ENCODE measurements at regions not wholly inside any gene's neighbourhood (a gene's known extent, or its start where the extent isn't known, plus 50 kb on each side); places are given as distances from the start of the nearest gene placed in this dataset.

GRCh38 chr13:81986308-81986707, 1645.4 kb upstream of the SPRY2 start:
- TF ChIP-seq, protein P1, sequence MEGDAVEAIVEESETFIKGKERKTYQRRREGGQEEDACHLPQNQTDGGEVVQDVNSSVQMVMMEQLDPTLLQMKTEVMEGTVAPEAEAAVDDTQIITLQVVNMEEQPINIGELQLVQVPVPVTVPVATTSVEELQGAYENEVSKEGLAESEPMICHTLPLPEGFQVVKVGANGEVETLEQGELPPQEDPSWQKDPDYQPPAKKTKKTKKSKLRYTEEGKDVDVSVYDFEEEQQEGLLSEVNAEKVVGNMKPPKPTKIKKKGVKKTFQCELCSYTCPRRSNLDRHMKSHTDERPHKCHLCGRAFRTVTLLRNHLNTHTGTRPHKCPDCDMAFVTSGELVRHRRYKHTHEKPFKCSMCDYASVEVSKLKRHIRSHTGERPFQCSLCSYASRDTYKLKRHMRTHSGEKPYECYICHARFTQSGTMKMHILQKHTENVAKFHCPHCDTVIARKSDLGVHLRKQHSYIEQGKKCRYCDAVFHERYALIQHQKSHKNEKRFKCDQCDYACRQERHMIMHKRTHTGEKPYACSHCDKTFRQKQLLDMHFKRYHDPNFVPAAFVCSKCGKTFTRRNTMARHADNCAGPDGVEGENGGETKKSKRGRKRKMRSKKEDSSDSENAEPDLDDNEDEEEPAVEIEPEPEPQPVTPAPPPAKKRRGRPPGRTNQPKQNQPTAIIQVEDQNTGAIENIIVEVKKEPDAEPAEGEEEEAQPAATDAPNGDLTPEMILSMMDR (IDR thresholded peaks at IDR 0.05; ENCODE audit: insufficient read depth, low read length) = no peak
- TF ChIP-seq, protein P2, sequence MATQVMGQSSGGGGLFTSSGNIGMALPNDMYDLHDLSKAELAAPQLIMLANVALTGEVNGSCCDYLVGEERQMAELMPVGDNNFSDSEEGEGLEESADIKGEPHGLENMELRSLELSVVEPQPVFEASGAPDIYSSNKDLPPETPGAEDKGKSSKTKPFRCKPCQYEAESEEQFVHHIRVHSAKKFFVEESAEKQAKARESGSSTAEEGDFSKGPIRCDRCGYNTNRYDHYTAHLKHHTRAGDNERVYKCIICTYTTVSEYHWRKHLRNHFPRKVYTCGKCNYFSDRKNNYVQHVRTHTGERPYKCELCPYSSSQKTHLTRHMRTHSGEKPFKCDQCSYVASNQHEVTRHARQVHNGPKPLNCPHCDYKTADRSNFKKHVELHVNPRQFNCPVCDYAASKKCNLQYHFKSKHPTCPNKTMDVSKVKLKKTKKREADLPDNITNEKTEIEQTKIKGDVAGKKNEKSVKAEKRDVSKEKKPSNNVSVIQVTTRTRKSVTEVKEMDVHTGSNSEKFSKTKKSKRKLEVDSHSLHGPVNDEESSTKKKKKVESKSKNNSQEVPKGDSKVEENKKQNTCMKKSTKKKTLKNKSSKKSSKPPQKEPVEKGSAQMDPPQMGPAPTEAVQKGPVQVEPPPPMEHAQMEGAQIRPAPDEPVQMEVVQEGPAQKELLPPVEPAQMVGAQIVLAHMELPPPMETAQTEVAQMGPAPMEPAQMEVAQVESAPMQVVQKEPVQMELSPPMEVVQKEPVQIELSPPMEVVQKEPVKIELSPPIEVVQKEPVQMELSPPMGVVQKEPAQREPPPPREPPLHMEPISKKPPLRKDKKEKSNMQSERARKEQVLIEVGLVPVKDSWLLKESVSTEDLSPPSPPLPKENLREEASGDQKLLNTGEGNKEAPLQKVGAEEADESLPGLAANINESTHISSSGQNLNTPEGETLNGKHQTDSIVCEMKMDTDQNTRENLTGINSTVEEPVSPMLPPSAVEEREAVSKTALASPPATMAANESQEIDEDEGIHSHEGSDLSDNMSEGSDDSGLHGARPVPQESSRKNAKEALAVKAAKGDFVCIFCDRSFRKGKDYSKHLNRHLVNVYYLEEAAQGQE (IDR thresholded peaks at IDR 0.05; ENCODE audit: insufficient replicate concordance, low read depth) = no peak
- TF ChIP-seq POLR2AphosphoS5 (IDR thresholded peaks at IDR 0.05; ENCODE audit: low read depth) (no peak), GABPA (IDR thresholded peaks at IDR 0.05; ENCODE audit: low read depth) (no peak), SPI1 (IDR thresholded peaks at IDR 0.05; ENCODE audit: borderline replicate concordance, low read depth) (no peak)

Measured in HL-60 (cell line).